ENCODE measurements at regions not wholly inside any gene's neighbourhood (a gene's known extent, or its start where the extent isn't known, plus 50 kb on each side); places are given as distances from the start of the nearest gene placed in this dataset.
A peak's percentile ranks its signal among the peaks of the same experiment; 100 is the strongest.

- DNase-seq (ENCODE audit: low read depth, low spot score) (no peak), ATAC-seq (no peak), FAIRE-seq (no peak)
- Histone ChIP-seq H3K4me2 (ENCODE audit: control insufficient read depth, insufficient read depth) (no peak overlapping the region), H3K36me3 (ENCODE audit: control insufficient read depth in 2 of 2, insufficient read depth in 2 of 2, low read length in 1 of 2) (no peaks in the 10 kb centered on the region), H3K9me3 (replicated peaks; ENCODE audit: control insufficient read depth, insufficient read depth, low read length) (peaks cover 4% of the 10 kb centered on the region; the same call in 2 of the 3 replicates), H2AFZ (ENCODE audit: control insufficient read depth, low read depth, low read length) (no peak overlapping the region), H4K20me1 (ENCODE audit: control insufficient read depth, insufficient read depth) (no peaks in the 10 kb centered on the region), H3K9ac (ENCODE audit: control insufficient read depth, insufficient read depth, low read length) (no peak overlapping the region), H3K4me3 (no peak overlapping the region), H3K27me3 (replicated peaks in 1 of 2; ENCODE audit: control insufficient read depth in 2 of 2, insufficient read depth in 2 of 2, low read length in 1 of 2) (no peaks in the 10 kb centered on the region), H3K79me2 (ENCODE audit: control insufficient read depth, insufficient read depth, low read length) (no peaks in the 10 kb centered on the region), H3K27ac (ENCODE audit: control insufficient read depth, insufficient read depth) (no peak overlapping the region), H3K4me1 (ENCODE audit: control insufficient read depth, insufficient read depth, low read length) (peaks cover 22% of the 10 kb centered on the region)
- intact Hi-C loops (cut with micrococcal nuclease; ENCODE audit: unreplicated experiment) (loop anchor here (5.0 kb wide), 2 partner anchors 42 to 398 kb away; partner anchors contain the start of gene FDX1), in situ Hi-C loops (cut with MboI) (loop anchor here (5.0 kb wide), 1 partner anchor 77 kb away; no protein-coding TSS in a partner anchor)
- BruUV-seq (replicated peaks) = no TSS peak
- peak; percentile 50; the same call in 1 of the 2 replicates for TF ChIP-seq ZNF687 (IDR thresholded peaks at IDR 0.05)
- TF ChIP-seq TAF1 (IDR thresholded peaks at IDR 0.05; ENCODE audit: borderline replicate concordance, low read depth, low read length) = no peak
- no peak for TF ChIP-seq POLR2AphosphoS2 (IDR thresholded peaks at IDR 0.05; ENCODE audit: low read depth, low read length)
- TF ChIP-seq FOXK2 (IDR thresholded peaks at IDR 0.05) = no peak
- TF ChIP-seq EZH2 (IDR thresholded peaks at IDR 0.05; ENCODE audit: borderline replicate concordance, control insufficient read depth, low read depth, low read length) = no peak
- TF ChIP-seq RB1 (IDR thresholded peaks at IDR 0.05; ENCODE audit: borderline replicate concordance) = no peak
- RAD21 ChIA-PET (ENCODE audit: unreplicated experiment) = interaction anchor here (0.5 to 9.3 kb wide), 14 partner anchors 16 to 79 kb away, joined by 3 to 118 read pairs (median 18); partner anchors contain the start of gene ZC3H12C
- SMC1A ChIA-PET (ENCODE audit: uncharacterized antibody, unreplicated experiment) = interaction anchor here (1.2 to 10.8 kb wide), 21 partner anchors 8 to 90 kb away, joined by 3 to 214 read pairs (median 6); partner anchors contain the start of gene ZC3H12C
- POLR2A ChIA-PET = interaction anchor here (0.8 to 6.8 kb wide), 10 partner anchors 14 to 136 kb away, joined by 3 to 76 read pairs (median 12); partner anchors contain the start of gene ZC3H12C
- WGBS (ENCODE audit: insufficient coverage, insufficient replicate concordance, low lambda C conversion rate, missing lambda C conversion rate) = 77% methylated on average over 6 of the region's 6 CpGs
- CTCF ChIA-PET = interaction anchor here (1.2 to 2.8 kb wide), 8 partner anchors 28 to 83 kb away, joined by 3 to 18 read pairs (median 4); no protein-coding TSS in a partner anchor
Observed at GRCh38 chr11:110029714-110030113, 63.5 kb upstream of the ZC3H12C start.
